ENCODE measurements at regions not wholly inside any gene's neighbourhood (a gene's known extent, or its start where the extent isn't known, plus 50 kb on each side); places are given as distances from the start of the nearest gene placed in this dataset.

DNA sequence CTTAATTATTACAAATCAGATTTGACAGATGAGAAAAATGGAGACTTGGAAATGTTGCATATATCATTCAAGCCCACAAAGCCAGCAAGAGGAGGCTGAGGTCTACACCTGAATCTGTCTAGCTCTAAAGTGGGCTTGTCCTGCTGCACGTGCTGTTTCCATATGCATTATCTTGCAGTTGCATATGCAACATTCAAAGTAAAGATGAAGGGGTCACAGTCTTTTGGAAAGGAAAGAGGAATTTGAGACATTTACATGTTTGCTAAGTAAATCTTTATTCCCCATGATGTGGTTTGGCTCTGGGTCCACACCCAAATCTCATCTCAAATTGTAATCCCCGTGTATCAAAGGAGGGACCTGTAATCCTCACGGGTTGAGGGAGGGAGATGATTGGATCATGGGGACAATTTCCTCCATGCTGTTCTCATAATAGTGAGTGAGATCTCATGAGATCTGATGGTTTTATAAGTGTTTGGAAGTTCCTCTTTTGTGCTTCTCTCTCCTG, 98.3 kb downstream of the BACH1 start:
- DNase-seq: no peak
- Mint-ChIP-seq H3K4me1 (no peaks in the 10 kb centered on the region), H3K27ac (no peak overlapping the region), H3K9me3 (peaks cover 17 to 25% of the 10 kb centered on the region in 2 donors), H3K27me3 (no peaks in the 10 kb centered on the region), H3K4me3 (no peak overlapping the region)
- no peak for ATAC-seq

DNA sequence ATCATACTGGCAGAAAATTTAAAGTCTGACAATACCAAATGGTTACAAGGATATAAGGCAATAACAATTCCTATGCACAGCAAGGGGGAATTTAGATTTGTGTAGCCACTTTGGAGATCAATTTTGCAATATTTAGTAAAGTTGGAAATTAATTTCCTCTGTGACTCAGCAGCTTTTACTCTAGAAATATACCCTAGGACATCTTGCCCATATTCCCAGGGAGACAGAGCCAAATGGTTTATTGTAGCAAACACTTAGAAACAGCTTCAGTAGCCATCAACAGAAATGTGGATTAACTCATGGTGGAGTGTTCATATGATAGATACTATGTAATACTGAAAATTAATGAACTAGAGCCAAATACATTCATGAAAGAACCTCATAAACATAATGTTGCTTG, 104.6 kb downstream of the BACH1 start:
- no peaks in the 10 kb centered on the region for H3K27me3 Mint-ChIP-seq
- no peaks in the 10 kb centered on the region for H3K4me1 Mint-ChIP-seq
- H3K27ac Mint-ChIP-seq: no peak overlapping the region
- ATAC-seq (no peak), DNase-seq (no peak)
- H3K9me3 Mint-ChIP-seq: peaks cover 17 to 34% of the 10 kb centered on the region in 2 donors
- H3K4me3 Mint-ChIP-seq: no peak overlapping the region

DNA sequence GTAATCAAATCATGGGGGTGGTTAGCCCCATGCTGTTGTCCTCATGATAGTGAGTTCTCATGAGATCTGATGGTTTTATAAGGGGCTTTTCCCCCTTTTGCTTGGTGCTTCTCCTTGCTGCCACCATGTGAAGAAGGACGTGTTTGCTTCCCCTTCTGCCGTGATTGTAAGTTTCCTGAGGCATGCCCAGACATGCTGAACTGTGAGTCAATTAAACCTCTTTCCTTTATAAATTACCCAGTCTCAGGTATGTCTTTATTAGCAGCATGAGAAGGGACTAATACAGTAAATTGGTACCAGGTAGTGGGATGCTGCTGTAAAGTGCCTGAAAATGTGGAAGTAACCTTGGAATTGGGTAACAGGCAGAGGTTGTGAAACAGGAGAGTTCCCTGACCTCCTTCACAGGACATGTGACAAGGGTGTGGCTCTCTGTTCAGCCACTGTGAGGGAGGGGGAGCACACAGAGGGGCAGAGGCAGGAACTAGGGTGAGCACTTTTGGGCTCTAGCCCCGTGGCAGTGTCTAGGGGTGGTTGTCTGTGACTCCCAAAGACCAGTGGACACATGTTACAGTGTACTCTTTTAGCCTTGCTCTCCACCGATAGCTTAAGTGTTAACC, 105.3 kb downstream of the BACH1 start:
- no peak for DNase-seq
- no peaks in the 10 kb centered on the region for H3K4me1 Mint-ChIP-seq
- peak overlapping the region; percentile 65 to 83 for H3K27ac Mint-ChIP-seq
- H3K9me3 Mint-ChIP-seq: peaks cover 9 to 28% of the 10 kb centered on the region in 2 donors
- no peak overlapping the region for H3K4me3 Mint-ChIP-seq
- H3K27me3 Mint-ChIP-seq: no peaks in the 10 kb centered on the region
- no peak for ATAC-seq

DNA sequence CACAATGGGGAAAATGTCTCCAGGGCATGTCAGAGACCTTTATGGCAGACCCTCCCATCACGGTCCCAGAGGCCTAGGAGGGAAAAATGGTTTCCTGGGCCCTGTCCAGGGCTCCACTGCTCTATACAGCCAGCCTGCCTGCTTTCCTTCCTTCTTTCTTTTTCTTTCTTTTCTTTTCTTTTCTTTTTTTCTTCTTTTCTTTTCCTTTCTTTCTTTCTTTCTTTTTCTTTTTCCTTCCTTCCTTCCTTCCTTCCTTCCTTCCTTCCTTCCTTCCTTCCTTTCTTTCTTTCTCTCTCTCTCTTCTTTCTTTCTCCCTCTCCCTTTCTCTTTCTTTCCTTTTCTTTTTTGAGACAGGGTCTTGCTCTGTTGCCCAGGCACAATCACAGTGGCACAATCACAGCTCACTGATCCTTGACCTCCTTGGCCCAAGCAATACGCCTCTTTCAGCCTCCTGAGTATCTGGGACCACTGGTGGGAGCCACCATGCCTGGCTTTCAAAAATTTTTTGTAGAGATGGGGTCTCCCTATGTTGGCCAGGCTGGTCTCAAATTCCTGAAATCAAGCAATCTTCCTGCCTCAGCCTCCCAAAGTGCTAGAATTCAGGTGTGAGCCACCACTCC, 106.9 kb downstream of the BACH1 start:
- no peak overlapping the region for H3K27ac Mint-ChIP-seq
- H3K4me1 Mint-ChIP-seq: no peaks in the 10 kb centered on the region

DNA sequence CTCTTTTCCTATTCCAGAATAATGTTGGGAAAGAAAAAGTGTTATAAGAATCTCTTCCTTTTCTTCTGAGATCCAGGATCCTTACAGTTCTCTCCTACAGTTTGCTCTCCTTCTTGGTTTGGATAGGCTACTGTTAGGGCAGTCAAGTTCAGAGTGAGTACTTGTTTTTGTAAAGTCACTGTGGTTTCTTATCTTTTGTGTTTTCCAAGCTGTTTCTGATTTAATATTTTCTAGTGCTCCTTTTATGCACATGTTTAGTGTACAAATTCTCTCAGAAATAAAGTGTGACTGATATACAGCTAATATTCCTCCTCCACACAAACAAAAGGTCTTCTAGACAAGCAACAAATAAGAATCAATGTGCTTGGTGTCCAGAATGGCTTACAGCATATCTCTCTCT, 107.7 kb downstream of the BACH1 start:
- no peak overlapping the region for H3K4me3 Mint-ChIP-seq
- H3K27ac Mint-ChIP-seq: no peak overlapping the region
- H3K4me1 Mint-ChIP-seq: no peaks in the 10 kb centered on the region
- DNase-seq (no peak), ATAC-seq (no peak)
- no peaks in the 10 kb centered on the region for H3K27me3 Mint-ChIP-seq
- H3K9me3 Mint-ChIP-seq: peaks cover 0 to 16% of the 10 kb centered on the region in 2 donors

More for the DNA sequence above, 106.9 kb downstream of the BACH1 start:
- H3K9me3 Mint-ChIP-seq: peaks cover under 1 to 18% of the 10 kb centered on the region in 2 donors
- ATAC-seq (no peak), DNase-seq (no peak)
- H3K4me3 Mint-ChIP-seq: no peak overlapping the region
- no peaks in the 10 kb centered on the region for H3K27me3 Mint-ChIP-seq

DNA sequence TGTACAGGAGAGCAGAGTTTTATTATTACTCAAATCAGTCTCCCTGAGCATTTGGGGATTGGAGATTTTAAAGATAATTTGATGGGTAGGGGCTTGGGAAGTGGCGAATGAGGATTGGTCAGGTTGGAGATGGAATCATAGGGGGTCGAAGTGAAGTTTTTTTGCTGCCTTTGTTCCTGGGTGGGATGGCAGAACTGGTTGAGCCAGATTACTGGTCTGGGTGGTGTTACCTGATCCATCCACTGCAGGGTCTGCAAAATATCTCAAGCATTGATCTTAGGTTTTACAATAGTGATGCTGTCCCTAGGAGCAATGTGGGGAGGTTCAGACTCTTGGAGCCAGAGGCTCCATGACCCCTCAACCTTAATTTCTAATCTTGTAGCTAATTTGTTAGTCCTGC, 108.8 kb downstream of the BACH1 start:
- Mint-ChIP-seq H3K9me3 (peaks cover 0 to 16% of the 10 kb centered on the region in 2 donors), H3K27me3 (no peaks in the 10 kb centered on the region), H3K27ac (no peak overlapping the region), H3K4me1 (no peaks in the 10 kb centered on the region), H3K4me3 (no peak overlapping the region)
- ATAC-seq: no peak
- DNase-seq: no peak

DNA sequence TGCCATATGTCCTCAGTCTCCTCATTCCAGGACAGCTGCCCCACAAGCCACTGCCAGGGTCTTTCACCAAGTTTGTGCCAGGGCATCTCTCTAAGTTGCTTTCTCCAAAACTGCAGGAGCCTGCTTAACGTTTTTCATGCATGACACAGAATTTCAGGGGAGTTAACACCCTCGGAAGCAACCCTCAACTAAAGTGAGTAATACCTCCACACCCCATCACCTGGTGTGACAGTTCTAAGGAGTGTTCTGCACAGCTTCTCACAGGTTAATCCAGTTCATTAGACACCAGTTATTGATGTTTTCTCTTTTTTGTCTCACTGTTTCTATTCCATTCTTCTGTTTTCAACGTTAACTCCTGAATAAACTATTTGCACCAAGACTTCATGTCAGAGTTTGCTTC, 115.0 kb downstream of the BACH1 start:
- no peak for ATAC-seq
- H3K27me3 Mint-ChIP-seq: no peaks in the 10 kb centered on the region
- no peak overlapping the region for H3K4me3 Mint-ChIP-seq
- H3K4me1 Mint-ChIP-seq: no peaks in the 10 kb centered on the region
- no peak for DNase-seq
- H3K9me3 Mint-ChIP-seq: no peaks in the 10 kb centered on the region
- no peak overlapping the region for H3K27ac Mint-ChIP-seq

DNA sequence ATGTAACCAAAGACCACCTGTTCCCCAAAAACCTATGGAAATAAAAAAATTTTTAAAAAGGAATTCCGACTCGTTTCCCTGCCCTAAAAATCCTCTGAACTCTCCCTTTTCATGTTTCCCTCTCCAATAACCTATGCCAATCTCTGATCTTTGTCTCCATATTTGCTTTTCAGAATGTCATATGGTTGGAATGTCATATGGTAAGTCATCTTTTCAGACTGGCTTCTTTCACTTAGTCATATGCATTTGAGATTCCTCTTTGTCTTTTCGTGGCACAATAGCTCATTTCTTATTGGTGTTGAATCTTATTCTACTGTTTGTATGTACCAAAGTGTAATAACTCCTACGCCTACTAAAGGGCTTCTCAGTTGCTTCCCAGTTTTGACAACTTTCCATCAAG, 117.5 kb downstream of the BACH1 start:
- Mint-ChIP-seq H3K9me3 (no peaks in the 10 kb centered on the region), H3K27ac (no peak overlapping the region), H3K4me1 (peaks cover 5% of the 10 kb centered on the region), H3K4me3 (no peak overlapping the region), H3K27me3 (no peaks in the 10 kb centered on the region)
- DNase-seq (no peak), ATAC-seq (no peak)

DNA sequence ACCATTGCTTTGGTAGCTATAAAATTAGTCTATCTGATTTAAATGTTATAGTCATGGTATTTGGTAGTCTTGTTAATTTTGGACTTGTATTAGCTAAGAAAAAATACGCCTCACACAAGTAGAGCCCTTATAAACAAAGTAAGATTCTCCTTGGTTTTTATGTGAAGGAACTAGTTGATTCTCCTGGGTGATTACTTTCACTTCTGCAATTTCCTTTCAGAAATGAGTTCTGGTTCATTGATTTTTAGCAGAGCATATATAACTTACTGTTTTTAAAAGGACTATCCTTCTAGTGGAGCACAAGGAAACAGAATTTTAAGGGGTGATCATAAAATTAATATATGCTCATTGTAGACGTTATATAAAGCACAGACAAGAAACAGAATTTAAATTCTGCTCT, 120.1 kb downstream of the BACH1 start:
- Mint-ChIP-seq H3K27ac (no peak overlapping the region), H3K4me3 (no peak overlapping the region), H3K4me1 (peaks cover 5% of the 10 kb centered on the region), H3K9me3 (no peaks in the 10 kb centered on the region), H3K27me3 (no peaks in the 10 kb centered on the region)
- DNase-seq: no peak
- no peak for ATAC-seq

DNA sequence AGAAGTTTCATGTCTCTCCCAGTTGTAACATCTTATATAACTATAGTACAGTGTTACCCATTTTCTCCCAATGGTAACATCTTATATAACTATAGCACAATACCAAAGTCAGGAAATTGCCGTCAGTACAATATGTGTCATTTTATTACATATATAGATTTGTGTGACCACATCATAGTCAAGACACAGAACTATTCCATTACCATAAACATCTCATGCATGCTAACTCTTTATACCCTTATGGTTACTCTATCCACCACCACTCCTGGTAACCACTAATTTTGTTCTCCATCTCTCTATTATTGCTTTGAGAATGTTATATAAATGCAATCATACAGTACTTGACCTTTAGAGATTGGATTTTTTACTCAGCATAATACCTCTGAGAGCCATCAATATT, 120.7 kb downstream of the BACH1 start:
- peak; percentile 53 for ATAC-seq
- Mint-ChIP-seq H3K9me3 (no peaks in the 10 kb centered on the region), H3K27ac (no peak overlapping the region), H3K4me1 (peaks cover 5% of the 10 kb centered on the region), H3K4me3 (no peak overlapping the region), H3K27me3 (no peaks in the 10 kb centered on the region)
- no peak for DNase-seq

DNA sequence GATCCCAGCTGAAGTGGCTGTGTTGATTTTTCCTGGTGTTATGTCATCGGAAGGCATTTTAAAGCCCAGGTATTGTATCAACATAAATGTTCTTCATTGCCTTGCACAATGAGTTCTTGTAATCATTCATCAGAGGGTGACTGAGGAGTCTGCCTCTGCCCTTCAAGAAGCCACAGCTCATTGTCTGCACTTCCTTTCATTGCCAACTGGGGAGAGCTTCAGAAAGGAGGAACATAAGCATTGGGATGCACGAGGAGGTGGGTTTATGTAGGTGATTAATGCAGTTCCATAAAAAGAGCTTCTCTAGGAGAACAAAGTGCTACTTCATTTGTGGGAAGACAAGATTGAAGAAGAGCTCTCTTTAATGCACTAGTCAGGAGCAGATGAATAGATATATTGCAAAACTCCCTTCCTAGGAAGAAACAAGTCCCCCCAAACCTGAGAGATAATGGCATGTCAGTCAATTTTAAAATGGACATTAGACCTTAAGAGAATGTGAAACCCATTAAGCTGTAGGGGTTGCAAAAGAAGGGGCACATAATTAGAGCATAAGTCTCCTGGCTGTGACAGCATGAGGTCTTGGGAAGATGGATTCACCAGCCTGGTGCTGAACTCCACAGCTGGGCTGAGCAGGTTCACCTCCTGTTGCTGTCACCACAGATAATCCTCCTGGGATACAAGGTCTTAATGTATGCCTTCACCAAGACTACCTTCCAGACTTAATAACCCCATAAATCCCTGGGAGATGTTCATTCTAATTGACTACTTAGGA, 124.6 kb downstream of the BACH1 start:
- ATAC-seq: no peak
- Mint-ChIP-seq H3K27me3 (no peaks in the 10 kb centered on the region), H3K4me1 (peaks cover 5% of the 10 kb centered on the region), H3K9me3 (no peaks in the 10 kb centered on the region), H3K27ac (peak overlapping the region in 1 of 2 donors; percentile 46), H3K4me3 (no peak overlapping the region)
- no peak for DNase-seq

DNA sequence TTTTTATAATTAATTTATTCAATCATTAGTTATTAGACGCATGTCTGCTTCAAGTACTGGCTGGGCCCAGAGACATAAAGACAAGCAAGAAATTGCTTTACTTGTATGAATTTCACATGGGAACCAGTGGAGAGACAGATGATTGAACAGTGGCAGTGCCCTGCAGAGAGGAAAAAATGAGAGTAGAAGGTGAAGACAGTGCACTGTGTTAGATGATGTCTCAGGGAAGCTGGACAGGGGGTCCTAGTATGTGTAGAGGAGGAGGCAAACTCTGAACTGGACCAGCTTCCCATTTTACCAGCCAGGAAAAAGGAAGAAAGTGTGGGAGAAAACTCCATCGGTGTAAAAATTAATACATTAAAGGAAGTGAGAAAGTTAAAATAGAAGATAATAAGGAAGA, 126.0 kb downstream of the BACH1 start:
- DNase-seq: no peak
- H3K9me3 Mint-ChIP-seq: no peaks in the 10 kb centered on the region
- no peak overlapping the region for H3K27ac Mint-ChIP-seq
- H3K27me3 Mint-ChIP-seq: no peaks in the 10 kb centered on the region
- no peak for ATAC-seq
- H3K4me3 Mint-ChIP-seq: no peak overlapping the region
- peaks cover under 1% of the 10 kb centered on the region for H3K4me1 Mint-ChIP-seq

DNA sequence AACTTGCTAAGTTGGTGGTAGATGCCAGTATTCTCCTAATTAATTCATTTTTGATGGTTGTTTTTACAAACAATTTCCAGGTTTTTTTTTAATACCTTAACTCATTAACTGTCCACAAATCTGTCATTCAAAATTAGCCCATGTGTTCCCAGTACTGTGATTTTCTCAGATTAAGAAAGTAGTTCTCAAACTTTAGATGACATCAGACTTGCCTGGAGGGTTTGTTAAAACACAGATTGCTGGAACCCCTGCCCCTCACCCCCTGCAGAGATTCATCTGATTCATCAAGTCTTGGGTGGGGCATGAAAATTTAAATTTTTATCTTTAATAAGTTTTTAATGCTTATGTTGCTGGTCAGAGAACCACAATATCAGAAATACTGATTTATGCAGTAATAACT, 130.5 kb downstream of the BACH1 start:
- no peak overlapping the region for H3K4me3 Mint-ChIP-seq
- DNase-seq (no peak), ATAC-seq (no peak)
- H3K27ac Mint-ChIP-seq: no peak overlapping the region
- H3K9me3 Mint-ChIP-seq: no peaks in the 10 kb centered on the region
- H3K4me1 Mint-ChIP-seq: peaks cover 6% of the 10 kb centered on the region
- H3K27me3 Mint-ChIP-seq: no peaks in the 10 kb centered on the region

DNA sequence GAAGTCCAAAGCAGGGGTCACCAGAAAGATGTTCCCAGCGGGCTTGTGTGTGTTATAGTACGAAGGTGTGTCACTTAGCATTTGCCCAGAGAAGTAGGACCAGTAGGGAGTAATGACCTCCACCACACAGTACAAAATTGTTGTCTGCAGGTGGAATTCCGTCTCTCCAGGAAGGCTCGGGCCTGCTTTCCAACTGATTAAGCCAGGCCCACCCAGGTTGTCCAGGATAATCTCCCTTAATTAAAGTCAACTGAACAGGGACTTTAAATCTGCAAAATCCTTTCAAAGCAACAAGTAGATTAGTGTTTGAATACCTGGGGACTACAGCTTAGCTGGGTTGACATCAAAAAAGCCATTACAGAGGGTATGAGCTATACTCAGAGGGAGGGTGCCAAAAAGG, 131.3 kb downstream of the BACH1 start:
- no peak for ATAC-seq
- Mint-ChIP-seq H3K4me1 (peaks cover 14% of the 10 kb centered on the region), H3K27ac (no peak overlapping the region), H3K9me3 (no peaks in the 10 kb centered on the region), H3K4me3 (no peak overlapping the region), H3K27me3 (no peaks in the 10 kb centered on the region)
- no peak for DNase-seq

DNA sequence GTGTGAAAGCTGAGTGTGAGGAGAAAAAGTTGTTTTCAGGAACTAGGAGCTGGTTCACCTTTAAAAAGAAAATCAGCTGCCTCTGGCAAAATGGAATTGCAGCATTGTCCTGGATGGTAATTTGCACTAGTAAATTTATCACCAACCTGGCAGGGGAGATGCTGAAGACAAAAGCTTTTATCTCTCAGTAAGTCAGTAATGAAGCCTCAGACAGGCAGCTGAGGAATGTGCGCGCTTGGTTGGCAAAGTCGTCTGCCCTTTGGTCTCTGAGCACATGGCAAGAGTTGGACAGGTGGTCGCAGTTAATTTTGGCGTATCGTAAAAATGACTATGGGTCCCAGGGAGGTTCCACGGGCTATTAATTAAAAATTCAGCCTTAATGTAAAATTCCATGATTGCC, 131.9 kb downstream of the BACH1 start:
- peaks cover 19% of the 10 kb centered on the region for H3K4me1 Mint-ChIP-seq
- no peak overlapping the region for H3K27ac Mint-ChIP-seq
- H3K27me3 Mint-ChIP-seq: no peaks in the 10 kb centered on the region

DNA sequence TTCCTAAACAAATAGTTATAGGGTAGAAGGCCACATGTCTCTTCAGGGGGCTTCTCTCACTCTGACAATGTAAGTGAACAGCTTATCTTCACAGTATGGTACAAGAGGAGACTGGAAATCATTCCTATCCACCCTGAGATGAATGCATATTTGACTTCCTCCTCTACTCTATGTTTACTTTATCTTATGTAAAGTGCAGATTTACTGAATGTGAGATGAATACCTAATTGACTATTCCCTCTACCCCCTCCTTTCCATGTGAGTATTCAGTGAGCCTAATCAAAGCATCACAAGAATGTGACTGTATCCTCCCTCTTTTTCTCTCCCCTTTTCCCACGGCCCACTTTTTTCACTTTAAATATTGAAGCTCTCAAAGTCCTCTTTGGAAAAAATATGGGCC, 132.5 kb downstream of the BACH1 start:
- H3K27me3 Mint-ChIP-seq: no peaks in the 10 kb centered on the region
- no peaks in the 10 kb centered on the region for H3K9me3 Mint-ChIP-seq
- H3K4me3 Mint-ChIP-seq: no peak overlapping the region
- no peak for DNase-seq
- no peak overlapping the region for H3K27ac Mint-ChIP-seq
- H3K4me1 Mint-ChIP-seq: peaks cover 25% of the 10 kb centered on the region
- ATAC-seq: no peak

More for the DNA sequence above, 131.9 kb downstream of the BACH1 start:
- no peak overlapping the region for H3K4me3 Mint-ChIP-seq
- ATAC-seq (no peak), DNase-seq (no peak)
- H3K9me3 Mint-ChIP-seq: no peaks in the 10 kb centered on the region
